GM23338 (cell line): ENCODE measurements at regions not wholly inside any gene's neighbourhood (a gene's known extent, or its start where the extent isn't known, plus 50 kb on each side); places are given as distances from the start of the nearest gene placed in this dataset.

Experiments used
- ATAC-seq: fragments of 200-7000 bp; cut with Tn5 transposase; 3 replicates; pipeline ENCODE4 v1.9.1; 2020
- DNase-seq: peaks from one replicate; pipeline ENCODE4 v3.0.0-alpha.2; 2015; ENCODE audit warnings: low spot score
- H2AFZ ChIP-seq: fragments of 200-600 bp; sonication (generic); 2 replicates; pipeline ENCODE4 v1.8.0; 2016; ENCODE audit warnings: antibody characterized with exemption, mild to moderate bottlenecking, moderate library complexity
- H3F3A ChIP-seq: fragments of 200-600 bp; sonication (generic); replicated peaks from 2 replicates; pipeline ENCODE4 v1.8.0; 2017; ENCODE audit warnings: antibody characterized with exemption, mixed run types, low read depth
- H3K27ac ChIP-seq: fragments of 200-600 bp; sonication (generic); 2 replicates; pipeline ENCODE4 v1.6.1; 2016; ENCODE audit warnings: low read depth
- H3K27me3 ChIP-seq: fragments of 200-600 bp; sonication (generic); 2 replicates; pipeline ENCODE4 v1.8.0; 2016; ENCODE audit warnings: mild to moderate bottlenecking, mixed run types, moderate library complexity; ENCODE audit not compliant: insufficient read depth
- H3K36me3 ChIP-seq: fragments of 200-600 bp; sonication (generic); 2 replicates; pipeline ENCODE4 v1.8.0; 2016; ENCODE audit warnings: mild to moderate bottlenecking; ENCODE audit not compliant: insufficient read depth
- H3K4me1 ChIP-seq: fragments of 200-600 bp; sonication (generic); 2 replicates; pipeline ENCODE4 v1.8.0; 2016; ENCODE audit warnings: mild to moderate bottlenecking, moderate library complexity; ENCODE audit not compliant: insufficient read depth
- H3K4me2 ChIP-seq: fragments of 200-600 bp; sonication (generic); 2 replicates; pipeline ENCODE4 v1.7.1; 2017; ENCODE audit warnings: mixed run types
- H3K4me3 ChIP-seq: fragments of 200-600 bp; sonication (generic); 2 replicates; pipeline ENCODE4 v1.6.1; 2016; ENCODE audit warnings: mixed run types
- H3K79me2 ChIP-seq: fragments of 200-600 bp; sonication (generic); replicated peaks from 2 replicates; pipeline ENCODE4 v1.8.0; 2017; ENCODE audit warnings: mild to moderate bottlenecking; ENCODE audit not compliant: insufficient read depth
- H3K9me2 ChIP-seq: fragments of 200-600 bp; sonication (generic); 2 replicates; pipeline ENCODE4 v1.8.0; 2017; ENCODE audit not compliant: insufficient read depth
- H4K20me1 ChIP-seq: fragments of 200-600 bp; sonication (generic); replicated peaks from 2 replicates; pipeline ENCODE4 v1.8.0; 2017; ENCODE audit warnings: mild to moderate bottlenecking; ENCODE audit not compliant: insufficient read depth
- H3K27ac Mint-ChIP-seq: 2 replicates; pipeline ENCODE4 v1.8.0; 2020; ENCODE audit warnings: inconsistent platforms, mild to moderate bottlenecking, moderate library complexity, mixed read lengths
- H3K27me3 Mint-ChIP-seq: 3 replicates; pipeline ENCODE4 v1.8.0; 2022; ENCODE audit warnings: low read depth, mild to moderate bottlenecking, moderate library complexity, mixed read lengths, inconsistent platforms; ENCODE audit not compliant: insufficient read depth, poor library complexity
- H3K36me3 Mint-ChIP-seq: 3 replicates; pipeline ENCODE4 v1.8.0; 2021; ENCODE audit warnings: low read depth, mild to moderate bottlenecking, inconsistent platforms, moderate library complexity, mixed read lengths
- H3K4me1 Mint-ChIP-seq: 3 replicates; pipeline ENCODE4 v1.8.0; 2020; ENCODE audit warnings: mild to moderate bottlenecking, inconsistent platforms, mixed read lengths
- H3K4me3 Mint-ChIP-seq: 3 replicates; pipeline ENCODE4 v1.8.0; 2021; ENCODE audit warnings: moderate library complexity, mild to moderate bottlenecking, inconsistent platforms, mixed read lengths
- H3K9me3 Mint-ChIP-seq: 3 replicates; pipeline ENCODE4 v1.8.0; 2020; ENCODE audit warnings: moderate library complexity, mild to moderate bottlenecking, inconsistent platforms, mixed read lengths
- CREB1 ChIP-seq: fragments of 250-450 bp; sonication (Bioruptor Pico); IDR thresholded peaks from 2 replicates; pipeline ENCODE4 v1.5.0; 2020; ENCODE audit warnings: low read depth, mild to moderate bottlenecking, moderate library complexity
- CTCF ChIP-seq, 2 experiments: fragments of 200-600 bp in 1 of 2; sonication (generic) in 1 of 2; conservative IDR thresholded peaks; 2 replicates each; pipeline versions ENCODE4 v1.5.1 to v1.6.1; 2016 to 2017; ENCODE audit warnings: antibody characterized with exemption in 2 of 2, low read depth in 2 of 2, mild to moderate bottlenecking in 2 of 2, moderate library complexity in 1 of 2
- EZH2 ChIP-seq: fragments of 200-600 bp; sonication (generic); IDR thresholded peaks from one replicate; pipeline ENCODE4 v1.8.0; 2017; ENCODE audit warnings: antibody characterized with exemption, mild to moderate bottlenecking, low read depth; ENCODE audit not compliant: unreplicated experiment
- EZH2phosphoT487 ChIP-seq: fragments of 200-600 bp; sonication (generic); IDR thresholded peaks from one replicate; pipeline ENCODE4 v1.8.1; 2018; ENCODE audit warnings: antibody characterized with exemption; ENCODE audit not compliant: unreplicated experiment
- JUNB ChIP-seq: IDR thresholded peaks from one replicate; pipeline ENCODE4 v1.6.1; 2016; ENCODE audit warnings: antibody characterized with exemption; ENCODE audit not compliant: unreplicated experiment
- NANOG ChIP-seq: IDR thresholded peaks from 2 replicates; pipeline ENCODE4 v1.6.1; 2016; ENCODE audit warnings: antibody characterized with exemption, borderline replicate concordance
- POLR2AphosphoS5 ChIP-seq: IDR thresholded peaks from 2 replicates; pipeline ENCODE4 v1.6.1; 2016; ENCODE audit warnings: antibody characterized with exemption, low read depth
- REST ChIP-seq: IDR thresholded peaks from one replicate; pipeline ENCODE4 v1.6.1; 2018; ENCODE audit warnings: antibody characterized with exemption; ENCODE audit not compliant: unreplicated experiment
- STAT1 ChIP-seq: IDR thresholded peaks from one replicate; pipeline ENCODE4 v1.6.1; 2016; ENCODE audit warnings: antibody characterized with exemption; ENCODE audit not compliant: unreplicated experiment
- ZNF114 ChIP-seq: fragments of 250-450 bp; sonication (Bioruptor Pico); IDR thresholded peaks from 2 replicates; pipeline ENCODE4 v1.5.0; 2020; ENCODE audit warnings: mild to moderate bottlenecking, moderate library complexity
- ZNF331 ChIP-seq: fragments of 250-450 bp; sonication (Bioruptor Pico); IDR thresholded peaks from 2 replicates; pipeline ENCODE4 v1.5.0; 2020; ENCODE audit warnings: low read depth, mild to moderate bottlenecking, moderate library complexity
- ZNF462 ChIP-seq: fragments of 250-450 bp; sonication (Bioruptor Pico); IDR thresholded peaks from 2 replicates; pipeline ENCODE4 v1.5.0; 2020; ENCODE audit warnings: mild to moderate bottlenecking, moderate library complexity
- TF ChIP-seq, protein P1 (sequence below): IDR thresholded peaks from 2 replicates; pipeline ENCODE4 v1.6.1; 2016; ENCODE audit warnings: antibody characterized with exemption

- H4K20me1 ChIP-seq = no peaks in the 10 kb centered on the region
- no peak for DNase-seq
- TF ChIP-seq JUNB (no peak), REST (no peak), CTCF (conservative IDR thresholded peaks at IDR 0.05; ENCODE audit: low read depth in 2 of 2) (no peak), ZNF331 (CRISPR knock-in tag) (no peak), NANOG (no peak), EZH2phosphoT487 (no peak), CREB1 (CRISPR knock-in tag) (no peak), ZNF462 (CRISPR knock-in tag) (no peak), EZH2 (no peak), POLR2AphosphoS5 (no peak), ZNF114 (no peak), STAT1 (no peak)
- TF ChIP-seq, protein P1, sequence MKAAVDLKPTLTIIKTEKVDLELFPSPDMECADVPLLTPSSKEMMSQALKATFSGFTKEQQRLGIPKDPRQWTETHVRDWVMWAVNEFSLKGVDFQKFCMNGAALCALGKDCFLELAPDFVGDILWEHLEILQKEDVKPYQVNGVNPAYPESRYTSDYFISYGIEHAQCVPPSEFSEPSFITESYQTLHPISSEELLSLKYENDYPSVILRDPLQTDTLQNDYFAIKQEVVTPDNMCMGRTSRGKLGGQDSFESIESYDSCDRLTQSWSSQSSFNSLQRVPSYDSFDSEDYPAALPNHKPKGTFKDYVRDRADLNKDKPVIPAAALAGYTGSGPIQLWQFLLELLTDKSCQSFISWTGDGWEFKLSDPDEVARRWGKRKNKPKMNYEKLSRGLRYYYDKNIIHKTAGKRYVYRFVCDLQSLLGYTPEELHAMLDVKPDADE = no peak
Measured at GRCh38 chr1:238104752-238105151, 214.0 kb upstream of the ZP4 start.

More at GRCh38 chr1:238104752-238105151, 214.0 kb upstream of the ZP4 start:
- H3F3A ChIP-seq = no peaks in the 10 kb centered on the region
- H3K27ac ChIP-seq = no peak overlapping the region
- Mint-ChIP-seq H3K9me3 (peaks cover 3% of the 10 kb centered on the region; the same call in 1 of the 3 replicates), H3K27me3 (peaks cover 1% of the 10 kb centered on the region), H3K4me3 (no peak overlapping the region), H3K36me3 (no peaks in the 10 kb centered on the region), H3K27ac (no peak overlapping the region), H3K4me1 (no peaks in the 10 kb centered on the region)
- no peaks in the 10 kb centered on the region for H3K9me2 ChIP-seq
- no peak overlapping the region for H3K4me2 ChIP-seq
- H3K27me3 ChIP-seq = no peaks in the 10 kb centered on the region
- no peaks in the 10 kb centered on the region for H3K79me2 ChIP-seq
- ATAC-seq = no peak
- no peak overlapping the region for H3K4me3 ChIP-seq
- H3K36me3 ChIP-seq = no peaks in the 10 kb centered on the region
- no peaks in the 10 kb centered on the region for H3K4me1 ChIP-seq
- no peak overlapping the region for H2AFZ ChIP-seq
